Activated T-cell treated with anti-CD3 and anti-CD28 coated beads, Interleukin-2, amount 50 U/mL, for 1 hour (primary cell): ENCODE measurements at regions not wholly inside any gene's neighbourhood (a gene's known extent, or its start where the extent isn't known, plus 50 kb on each side); places are given as distances from the start of the nearest gene placed in this dataset.

Source experiments
- DNase-seq: peaks from one replicate; pipeline ENCODE4 v3.0.0-alpha.2; 2020

GRCh38 chr3:72421786-72422185, 426.5 kb downstream of the SHQ1 start:
- no peak for DNase-seq

GRCh38 chr3:72421126-72421525, 427.1 kb downstream of the SHQ1 start:
- no peak for DNase-seq

- DNase-seq: no peak
Measured at GRCh38 chr3:72418856-72419255, 429.4 kb downstream of the SHQ1 start.

GRCh38 chr3:72418244-72418643, 430.0 kb downstream of the SHQ1 start:
- no peak for DNase-seq

GRCh38 chr3:72414481-72415016, 433.7 kb downstream of the SHQ1 start:
- DNase-seq: no peak

- no peak for DNase-seq
Measured at GRCh38 chr3:72413228-72413627, 435.0 kb downstream of the SHQ1 start.

GRCh38 chr3:72412340-72412956, 435.8 kb downstream of the SHQ1 start:
- DNase-seq: no peak

- DNase-seq: no peak
Measured at GRCh38 chr3:72411843-72412242, 436.4 kb downstream of the SHQ1 start.

- DNase-seq: no peak
Measured at GRCh38 chr3:72411126-72411525, 437.1 kb downstream of the SHQ1 start.

- no peak for DNase-seq
Measured at GRCh38 chr3:72408983-72409779, 439.1 kb downstream of the SHQ1 start.

GRCh38 chr3:72407766-72408165, 440.5 kb downstream of the SHQ1 start:
- no peak for DNase-seq

- DNase-seq: no peak
Measured at GRCh38 chr3:72405943-72406566, 442.2 kb downstream of the SHQ1 start.

- DNase-seq: no peak
Measured at GRCh38 chr3:72401005-72401545, 447.2 kb downstream of the SHQ1 start.

- no peak for DNase-seq
Measured at GRCh38 chr3:72398781-72399180, 449.5 kb downstream of the SHQ1 start.

GRCh38 chr3:72397586-72397985, 450.7 kb downstream of the SHQ1 start:
- DNase-seq: no peak

- no peak for DNase-seq
Measured at GRCh38 chr3:72396899-72397298, 451.3 kb downstream of the SHQ1 start.

- no peak for DNase-seq
Measured at GRCh38 chr3:72395776-72396311, 452.4 kb downstream of the SHQ1 start.

- DNase-seq: no peak
Measured at GRCh38 chr3:72393455-72393854, 454.8 kb downstream of the SHQ1 start.

GRCh38 chr3:72391659-72392058, 456.6 kb downstream of the SHQ1 start:
- DNase-seq: no peak

GRCh38 chr3:72390841-72391240, 457.4 kb downstream of the SHQ1 start:
- no peak for DNase-seq

- DNase-seq: no peak
Measured at GRCh38 chr3:72388644-72389043, 459.6 kb downstream of the SHQ1 start.

- DNase-seq: no peak
Measured at GRCh38 chr3:72388117-72388516, 460.1 kb downstream of the SHQ1 start.

- DNase-seq: no peak
Measured at GRCh38 chr3:72386327-72387000, 461.8 kb downstream of the SHQ1 start.
